Esophagus squamous epithelium (tissue), 5 donors: ENCODE measurements at regions not wholly inside any gene's neighbourhood (a gene's known extent, or its start where the extent isn't known, plus 50 kb on each side); places are given as distances from the start of the nearest gene placed in this dataset.

Experiments used
- DNase-seq: peaks from one replicate; lab custom pipeline; 2025; lab: John Stamatoyannopoulos, UW
- H3K27ac ChIP-seq, 4 donors: fragments of 200-600 bp; sonication (generic); one replicate each; pipeline ENCODE4 v1.5.1; 2016 to 2019; ENCODE audit warnings: mild to moderate bottlenecking in 1 of 4
- H3K27me3 ChIP-seq, 4 donors: fragments of 200-600 bp; sonication (generic); 1 replicate in 3 of 4; 2 replicates in 1 of 4; pipeline versions ENCODE4 v1.5.1 to v1.6.0; 2017 to 2021; ENCODE audit warnings: antibody characterized with exemption in 1 of 4
- H3K36me3 ChIP-seq, 3 donors: fragments of 200-600 bp; sonication (generic); one replicate each; pipeline ENCODE4 v1.5.1; 2016 to 2019
- H3K4me1 ChIP-seq, 3 donors: fragments of 200-600 bp; sonication (generic); one replicate each; pipeline ENCODE4 v1.5.1; 2017 to 2019
- H3K4me3 ChIP-seq, 4 donors: fragments of 200-600 bp; sonication (generic); 1 replicate in 3 of 4; 2 replicates in 1 of 4; pipeline ENCODE4 v1.5.1; 2016 to 2019; ENCODE audit warnings: mild to moderate bottlenecking in 2 of 4, moderate library complexity in 1 of 4
- H3K9me3 ChIP-seq, 3 donors: fragments of 200-600 bp; sonication (generic); one replicate each; pipeline ENCODE4 v1.5.1; 2016 to 2019
- POLR2A ChIP-seq, 4 donors: fragments of 450-650 bp; IDR thresholded peaks; one replicate each; pipeline ENCODE4 v1.6.1; 2017; ENCODE audit warnings: antibody characterized with exemption in 4 of 4, mild to moderate bottlenecking in 4 of 4, moderate library complexity in 3 of 4
- WGBS, 2 donors: methylation state at CpG; one replicate each; pipeline ENCODE4 v1.1.5; 2018; 5-methylcytosine and 5-hydroxymethylcytosine counted together
- intact Hi-C: fragments of 100-400 bp; cut with DNase I; formaldehyde crosslinking; loops from one replicate; pipeline ENCODE4 v1.15.0; 2022
- TF ChIP-seq, protein P1 (sequence below), 6 experiments: fragments of 450-650 bp in 4 of 6; fragments of 200-600 bp in 2 of 6; sonication (generic) in 2 of 6; IDR thresholded peaks; one replicate each; pipeline ENCODE4 v1.5.1; 2016 to 2019; ENCODE audit warnings: antibody characterized with exemption in 6 of 6, mild to moderate bottlenecking in 4 of 6, moderate library complexity in 4 of 6
- donor health status: DM: yes; HTN: yes; CAD: no.

DNA sequence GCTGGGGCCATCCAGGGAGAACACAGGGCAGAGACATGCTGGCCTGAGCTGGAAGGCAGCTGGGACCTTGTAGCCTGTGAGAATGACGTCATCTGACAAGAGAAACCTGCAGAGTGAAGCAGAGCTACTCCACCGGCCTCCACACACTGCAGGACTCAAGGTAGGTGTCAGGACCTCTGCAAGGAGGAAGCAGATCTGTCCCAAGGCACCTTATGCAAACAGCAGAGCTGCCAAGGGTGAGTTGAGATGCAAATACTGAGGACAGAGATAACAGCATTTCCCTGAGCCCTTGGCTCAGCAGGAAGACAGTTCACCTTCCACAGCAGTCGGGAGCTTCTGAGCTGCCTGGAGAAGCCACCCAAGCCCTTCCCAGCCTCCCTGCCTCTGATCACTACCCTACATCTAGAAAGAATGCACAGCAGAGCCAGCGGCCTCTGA lies 51.9 kb upstream of the IGSF9B start:
- WGBS, 2 donors, result 37 to 75% methylated on average over 2 of the region's 4 CpGs
- intact Hi-C loops, result no loop called here
- Histone ChIP-seq H3K27ac (no peak overlapping the region), H3K9me3 (no peaks in the 10 kb centered on the region), H3K27me3 (peaks cover 0 to 4% (median 0%) of the 10 kb centered on the region in 4 donors), H3K4me3 (no peak overlapping the region), H3K4me1 (peaks cover 0 to 14% (median 0%) of the 10 kb centered on the region in 3 donors), H3K36me3 (no peaks in the 10 kb centered on the region)
- DNase-seq, result no peak
- TF ChIP-seq, protein P1, sequence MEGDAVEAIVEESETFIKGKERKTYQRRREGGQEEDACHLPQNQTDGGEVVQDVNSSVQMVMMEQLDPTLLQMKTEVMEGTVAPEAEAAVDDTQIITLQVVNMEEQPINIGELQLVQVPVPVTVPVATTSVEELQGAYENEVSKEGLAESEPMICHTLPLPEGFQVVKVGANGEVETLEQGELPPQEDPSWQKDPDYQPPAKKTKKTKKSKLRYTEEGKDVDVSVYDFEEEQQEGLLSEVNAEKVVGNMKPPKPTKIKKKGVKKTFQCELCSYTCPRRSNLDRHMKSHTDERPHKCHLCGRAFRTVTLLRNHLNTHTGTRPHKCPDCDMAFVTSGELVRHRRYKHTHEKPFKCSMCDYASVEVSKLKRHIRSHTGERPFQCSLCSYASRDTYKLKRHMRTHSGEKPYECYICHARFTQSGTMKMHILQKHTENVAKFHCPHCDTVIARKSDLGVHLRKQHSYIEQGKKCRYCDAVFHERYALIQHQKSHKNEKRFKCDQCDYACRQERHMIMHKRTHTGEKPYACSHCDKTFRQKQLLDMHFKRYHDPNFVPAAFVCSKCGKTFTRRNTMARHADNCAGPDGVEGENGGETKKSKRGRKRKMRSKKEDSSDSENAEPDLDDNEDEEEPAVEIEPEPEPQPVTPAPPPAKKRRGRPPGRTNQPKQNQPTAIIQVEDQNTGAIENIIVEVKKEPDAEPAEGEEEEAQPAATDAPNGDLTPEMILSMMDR (IDR thresholded peaks at IDR 0.05), result no peak
- TF ChIP-seq POLR2A (IDR thresholded peaks at IDR 0.05), result no peak

- DNase-seq, result no peak
- H3K4me3 ChIP-seq, result no peak overlapping the region
- 81 to 84% methylated on average over 4 of the region's 4 CpGs for WGBS, 2 donors
- no peaks in the 10 kb centered on the region for H3K4me1 ChIP-seq
- H3K27ac ChIP-seq, result no peak overlapping the region
- peaks cover 0 to 18% (median 0%) of the 10 kb centered on the region in 4 donors for H3K27me3 ChIP-seq
- intact Hi-C loops, result no loop called here
- H3K36me3 ChIP-seq, result no peaks in the 10 kb centered on the region
- no peak for TF ChIP-seq POLR2A (IDR thresholded peaks at IDR 0.05)
- TF ChIP-seq, protein P1 (IDR thresholded peaks at IDR 0.05), result no peak
- H3K9me3 ChIP-seq, result no peaks in the 10 kb centered on the region
Measured at GRCh38 chr11:134013518-134013917, 55.4 kb upstream of the JAM3 start.

DNA sequence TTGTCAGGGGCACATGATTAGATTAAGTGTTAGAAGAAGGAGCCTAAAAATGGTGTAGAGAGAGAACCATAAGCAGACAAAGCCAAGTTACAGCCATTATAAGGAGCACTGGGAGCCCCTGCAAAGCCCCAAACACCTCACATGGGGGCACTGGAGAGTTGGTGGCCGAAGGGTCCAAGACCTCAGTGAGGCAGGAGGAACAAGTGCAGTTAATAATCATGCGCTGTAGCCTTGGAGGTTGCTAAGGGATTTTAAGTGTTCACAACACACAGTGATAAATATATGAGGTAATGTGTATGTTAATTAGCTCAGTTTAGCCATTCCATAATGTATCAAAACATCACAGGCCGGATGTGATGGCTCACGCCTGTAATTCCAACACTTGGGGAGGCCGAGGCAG lies 54.4 kb upstream of the JAM3 start:
- peaks cover 0 to 14% (median 0%) of the 10 kb centered on the region in 4 donors for H3K27me3 ChIP-seq
- TF ChIP-seq POLR2A (IDR thresholded peaks at IDR 0.05), result no peak
- TF ChIP-seq, protein P1 (IDR thresholded peaks at IDR 0.05), result peak in 2 of 6 experiments; percentile 11 to 13
- H3K27ac ChIP-seq, result no peak overlapping the region
- H3K4me3 ChIP-seq, result no peak overlapping the region
- no peak for DNase-seq
- H3K9me3 ChIP-seq, result no peaks in the 10 kb centered on the region
- no peaks in the 10 kb centered on the region for H3K4me1 ChIP-seq
- WGBS, 2 donors, result 49 to 74% methylated on average over 5 of the region's 5 CpGs
- intact Hi-C loops, result no loop called here
- H3K36me3 ChIP-seq, result no peaks in the 10 kb centered on the region

GRCh38 chr11:134015556-134015955 lies 53.3 kb upstream of the JAM3 start:
- Histone ChIP-seq H3K36me3 (no peaks in the 10 kb centered on the region), H3K9me3 (no peaks in the 10 kb centered on the region), H3K27me3 (peaks cover 0 to 14% (median 0%) of the 10 kb centered on the region in 4 donors), H3K27ac (no peak overlapping the region), H3K4me3 (no peak overlapping the region), H3K4me1 (no peaks in the 10 kb centered on the region)
- intact Hi-C loops, result no loop called here
- DNase-seq, result no peak
- 48 to 58% methylated on average over 4 to 5 of the region's 5 CpGs for WGBS, 2 donors
- TF ChIP-seq, protein P1 (IDR thresholded peaks at IDR 0.05), result no peak
- no peak for TF ChIP-seq POLR2A (IDR thresholded peaks at IDR 0.05)

DNA sequence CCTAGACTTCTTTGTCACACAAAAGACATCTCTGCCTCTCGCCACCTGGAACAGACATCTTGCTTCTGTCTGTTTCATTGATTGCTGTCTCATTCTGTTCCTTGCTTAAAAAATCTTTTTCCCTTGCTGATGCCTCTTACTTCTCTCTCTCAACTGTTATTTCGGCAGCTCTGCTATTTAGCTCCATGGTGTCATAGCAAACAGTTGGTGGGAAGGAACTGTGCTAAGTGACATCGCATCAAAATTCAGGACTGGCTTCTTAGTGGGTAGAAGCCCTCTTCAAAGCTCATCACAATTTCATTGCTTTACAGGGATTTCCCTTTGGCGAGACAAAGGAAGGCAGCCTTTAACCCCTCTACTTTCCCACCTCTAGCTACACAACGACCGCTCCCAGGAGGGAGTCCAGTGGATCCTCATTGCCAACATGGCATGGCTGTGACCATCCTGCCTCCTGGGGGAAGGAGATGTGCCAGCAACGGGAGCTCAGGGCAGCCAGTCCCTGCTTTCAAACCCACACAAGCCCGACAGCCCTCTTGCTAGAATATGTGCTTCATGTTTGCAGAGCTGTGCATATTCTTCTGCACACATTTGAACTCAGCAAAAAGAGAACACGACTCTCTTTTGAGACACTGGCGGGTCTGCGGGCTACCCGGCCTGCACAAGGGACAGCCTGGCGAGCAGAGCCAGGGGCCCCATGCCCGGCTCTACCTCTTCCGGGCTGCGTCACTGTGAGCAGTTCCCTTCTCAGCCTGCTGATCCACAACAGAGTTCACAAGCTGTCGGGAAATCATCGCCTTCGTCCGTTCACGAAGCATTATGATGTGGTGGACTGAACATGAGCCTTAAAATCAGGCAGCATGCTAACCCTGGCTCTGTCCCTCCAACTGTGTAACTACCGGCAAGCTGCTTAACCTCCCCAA lies 51.1 kb upstream of the JAM3 start:
- Histone ChIP-seq H3K4me1 (no peaks in the 10 kb centered on the region), H3K36me3 (no peaks in the 10 kb centered on the region), H3K27ac (no peak overlapping the region), H3K27me3 (peaks cover 0 to 24% (median 0%) of the 10 kb centered on the region in 4 donors), H3K4me3 (no peak overlapping the region), H3K9me3 (no peaks in the 10 kb centered on the region)
- WGBS, 2 donors, result 84 to 89% methylated on average over 16 to 19 of the region's 22 CpGs
- DNase-seq, result no peak
- intact Hi-C loops, result no loop called here
- no peak for TF ChIP-seq POLR2A (IDR thresholded peaks at IDR 0.05)
- TF ChIP-seq, protein P1 (IDR thresholded peaks at IDR 0.05), result no peak
